Liver (tissue), 8 donors: ENCODE measurements at regions not wholly inside any gene's neighbourhood (a gene's known extent, or its start where the extent isn't known, plus 50 kb on each side); places are given as distances from the start of the nearest gene placed in this dataset.

Experiments
- DNase-seq: peaks from one replicate; pipeline ENCODE4 v3.0.0-alpha.2; 2017; ENCODE audit warnings: low spot score
- H3K27ac ChIP-seq, 2 donors: one replicate each; pipeline ENCODE4 v1.7.0; 2013; ENCODE audit warnings: inconsistent platforms in 2 of 2, low read length in 2 of 2, control low read depth in 1 of 2, low read depth in 1 of 2, mild to moderate bottlenecking in 1 of 2
- H3K27me3 ChIP-seq, 4 donors: one replicate each; pipeline versions ENCODE4 v1.6.1 to v1.7.0; 2013; ENCODE audit warnings: low read length in 3 of 4, inconsistent platforms in 1 of 4, mild to moderate bottlenecking in 1 of 4, moderate library complexity in 1 of 4; ENCODE audit not compliant: control insufficient read depth in 4 of 4, insufficient read depth in 4 of 4
- H3K36me3 ChIP-seq, 4 donors: one replicate each; pipeline versions ENCODE4 v1.6.1 to v1.7.0; 2013; ENCODE audit warnings: low read length in 3 of 4, mild to moderate bottlenecking in 3 of 4, low read depth in 1 of 4, moderate library complexity in 1 of 4; ENCODE audit not compliant: control insufficient read depth in 4 of 4, insufficient read depth in 3 of 4
- H3K4me1 ChIP-seq, 4 donors: one replicate each; pipeline versions ENCODE4 v1.6.1 to v1.7.0; 2013; ENCODE audit warnings: low read length in 3 of 4, mild to moderate bottlenecking in 3 of 4, moderate library complexity in 1 of 4; ENCODE audit not compliant: control insufficient read depth in 4 of 4, insufficient read depth in 4 of 4
- H3K4me3 ChIP-seq, 3 donors: one replicate each; pipeline versions ENCODE4 v1.6.1 to v1.7.0; 2013; ENCODE audit warnings: low read length in 3 of 3, control low read depth in 1 of 3, low read depth in 1 of 3, mild to moderate bottlenecking in 1 of 3
- H3K9ac ChIP-seq, 2 donors: one replicate each; pipeline ENCODE4 v1.7.0; 2013; ENCODE audit warnings: low read length in 2 of 2, mild to moderate bottlenecking in 2 of 2, moderate library complexity in 2 of 2, control low read depth in 1 of 2, low read depth in 1 of 2
- H3K9me3 ChIP-seq, 4 donors: one replicate each; pipeline versions ENCODE4 v1.6.1 to v1.7.0; 2013; ENCODE audit warnings: low read length in 3 of 4; ENCODE audit not compliant: control insufficient read depth in 4 of 4
- CTCF ChIP-seq: fragments of 150-350 bp; IDR thresholded peaks from 2 replicates; pipeline ENCODE4 v1.5.1; 2017; ENCODE audit warnings: improper control_type of control experiment, low read depth, low read length; ENCODE audit not compliant: missing input control
- EGR1 ChIP-seq, 2 donors: IDR thresholded peaks; 2 replicates each; pipeline ENCODE4 v1.6.1; 2016 to 2018; ENCODE audit warnings: antibody characterized with exemption in 2 of 2, low read depth in 2 of 2
- FOXA1 ChIP-seq: IDR thresholded peaks from 2 replicates; pipeline ENCODE4 v1.6.1; 2016; ENCODE audit warnings: antibody characterized with exemption
- FOXA2 ChIP-seq: IDR thresholded peaks from 2 replicates; pipeline ENCODE4 v1.6.1; 2016; ENCODE audit warnings: antibody characterized with exemption
- GABPA ChIP-seq, 2 donors: IDR thresholded peaks in 1 of 2; conservative IDR thresholded peaks in 1 of 2; 2 replicates each; pipeline ENCODE4 v1.6.1; 2016; ENCODE audit warnings: antibody characterized with exemption in 2 of 2, mild to moderate bottlenecking in 1 of 2, moderate library complexity in 1 of 2
- HNF4A ChIP-seq, 2 donors: conservative IDR thresholded peaks; 2 replicates each; pipeline ENCODE4 v1.6.1; 2016; ENCODE audit warnings: antibody characterized with exemption in 2 of 2, mild to moderate bottlenecking in 2 of 2
- HNF4G ChIP-seq: IDR thresholded peaks from 2 replicates; pipeline ENCODE4 v1.6.1; 2016; ENCODE audit warnings: antibody characterized with exemption
- JUND ChIP-seq, 2 donors: IDR thresholded peaks; 2 replicates each; pipeline ENCODE4 v1.6.1; 2016; ENCODE audit warnings: antibody characterized with exemption in 2 of 2
- NR2F2 ChIP-seq: IDR thresholded peaks from 2 replicates; pipeline ENCODE4 v1.6.1; 2016; ENCODE audit warnings: antibody characterized with exemption
- RAD21 ChIP-seq, 2 donors: IDR thresholded peaks; 2 replicates each; pipeline ENCODE4 v1.6.1; 2016; ENCODE audit warnings: antibody characterized with exemption in 2 of 2, mild to moderate bottlenecking in 2 of 2
- RXRA ChIP-seq, 2 donors: IDR thresholded peaks; 2 replicates each; pipeline ENCODE4 v1.6.1; 2017 to 2018; ENCODE audit warnings: antibody characterized with exemption in 2 of 2, mild to moderate bottlenecking in 1 of 2
- SP1 ChIP-seq: IDR thresholded peaks from 2 replicates; pipeline ENCODE4 v1.6.1; 2018; ENCODE audit warnings: antibody characterized with exemption, mild to moderate bottlenecking
- TAF1 ChIP-seq: conservative IDR thresholded peaks from 2 replicates; pipeline ENCODE4 v1.6.1; 2016; ENCODE audit warnings: antibody characterized with exemption, mild to moderate bottlenecking
- YY1 ChIP-seq: IDR thresholded peaks from 2 replicates; pipeline ENCODE4 v1.6.1; 2016; ENCODE audit warnings: antibody characterized with exemption, mild to moderate bottlenecking
- WGBS: extraction: QIAGEN DNeasy Blood & Tissue Kit; methylation state at CpG from one replicate; pipeline ENCODE4 v1.1.7; 2013; 5-methylcytosine and 5-hydroxymethylcytosine counted together
- TF ChIP-seq, protein P1 (sequence below): IDR thresholded peaks from 2 replicates; pipeline ENCODE4 v1.6.1; 2016; ENCODE audit warnings: antibody characterized with exemption, mild to moderate bottlenecking
- TF ChIP-seq, protein P2 (sequence below): IDR thresholded peaks from 2 replicates; pipeline ENCODE4 v1.6.1; 2016; ENCODE audit warnings: antibody characterized with exemption
- TF ChIP-seq, protein P3 (sequence below): IDR thresholded peaks from 2 replicates; pipeline ENCODE4 v1.6.1; 2016; ENCODE audit warnings: antibody characterized with exemption
- TF ChIP-seq, protein P4 (sequence below): IDR thresholded peaks from 2 replicates; pipeline ENCODE4 v1.6.1; 2016; ENCODE audit warnings: antibody characterized with exemption
- donor health status: healthy.
- donor health status: healthy.
- donor health status: healthy.
- donor health status: healthy.
- donor health status: healthy.

- no peak overlapping the region for H3K4me3 ChIP-seq
- no peaks in the 10 kb centered on the region for H3K9me3 ChIP-seq
- no peak for TF ChIP-seq RXRA (IDR thresholded peaks at IDR 0.05)
- TF ChIP-seq FOXA2 = no peak
- no peak for TF ChIP-seq NR2F2
- no peak for TF ChIP-seq HNF4G
- no peak for TF ChIP-seq FOXA1
- TF ChIP-seq, protein P1, sequence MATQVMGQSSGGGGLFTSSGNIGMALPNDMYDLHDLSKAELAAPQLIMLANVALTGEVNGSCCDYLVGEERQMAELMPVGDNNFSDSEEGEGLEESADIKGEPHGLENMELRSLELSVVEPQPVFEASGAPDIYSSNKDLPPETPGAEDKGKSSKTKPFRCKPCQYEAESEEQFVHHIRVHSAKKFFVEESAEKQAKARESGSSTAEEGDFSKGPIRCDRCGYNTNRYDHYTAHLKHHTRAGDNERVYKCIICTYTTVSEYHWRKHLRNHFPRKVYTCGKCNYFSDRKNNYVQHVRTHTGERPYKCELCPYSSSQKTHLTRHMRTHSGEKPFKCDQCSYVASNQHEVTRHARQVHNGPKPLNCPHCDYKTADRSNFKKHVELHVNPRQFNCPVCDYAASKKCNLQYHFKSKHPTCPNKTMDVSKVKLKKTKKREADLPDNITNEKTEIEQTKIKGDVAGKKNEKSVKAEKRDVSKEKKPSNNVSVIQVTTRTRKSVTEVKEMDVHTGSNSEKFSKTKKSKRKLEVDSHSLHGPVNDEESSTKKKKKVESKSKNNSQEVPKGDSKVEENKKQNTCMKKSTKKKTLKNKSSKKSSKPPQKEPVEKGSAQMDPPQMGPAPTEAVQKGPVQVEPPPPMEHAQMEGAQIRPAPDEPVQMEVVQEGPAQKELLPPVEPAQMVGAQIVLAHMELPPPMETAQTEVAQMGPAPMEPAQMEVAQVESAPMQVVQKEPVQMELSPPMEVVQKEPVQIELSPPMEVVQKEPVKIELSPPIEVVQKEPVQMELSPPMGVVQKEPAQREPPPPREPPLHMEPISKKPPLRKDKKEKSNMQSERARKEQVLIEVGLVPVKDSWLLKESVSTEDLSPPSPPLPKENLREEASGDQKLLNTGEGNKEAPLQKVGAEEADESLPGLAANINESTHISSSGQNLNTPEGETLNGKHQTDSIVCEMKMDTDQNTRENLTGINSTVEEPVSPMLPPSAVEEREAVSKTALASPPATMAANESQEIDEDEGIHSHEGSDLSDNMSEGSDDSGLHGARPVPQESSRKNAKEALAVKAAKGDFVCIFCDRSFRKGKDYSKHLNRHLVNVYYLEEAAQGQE = no peak
- no peak for TF ChIP-seq RAD21 (IDR thresholded peaks at IDR 0.05)
- TF ChIP-seq HNF4A (conservative IDR thresholded peaks at IDR 0.05) = no peak
- no peak for TF ChIP-seq JUND (IDR thresholded peaks at IDR 0.05)
- no peak for TF ChIP-seq CTCF
- TF ChIP-seq SP1 = no peak
- no peak for TF ChIP-seq TAF1
- TF ChIP-seq, protein P2, sequence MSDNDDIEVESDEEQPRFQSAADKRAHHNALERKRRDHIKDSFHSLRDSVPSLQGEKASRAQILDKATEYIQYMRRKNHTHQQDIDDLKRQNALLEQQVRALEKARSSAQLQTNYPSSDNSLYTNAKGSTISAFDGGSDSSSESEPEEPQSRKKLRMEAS = no peak
- TF ChIP-seq, protein P3, sequence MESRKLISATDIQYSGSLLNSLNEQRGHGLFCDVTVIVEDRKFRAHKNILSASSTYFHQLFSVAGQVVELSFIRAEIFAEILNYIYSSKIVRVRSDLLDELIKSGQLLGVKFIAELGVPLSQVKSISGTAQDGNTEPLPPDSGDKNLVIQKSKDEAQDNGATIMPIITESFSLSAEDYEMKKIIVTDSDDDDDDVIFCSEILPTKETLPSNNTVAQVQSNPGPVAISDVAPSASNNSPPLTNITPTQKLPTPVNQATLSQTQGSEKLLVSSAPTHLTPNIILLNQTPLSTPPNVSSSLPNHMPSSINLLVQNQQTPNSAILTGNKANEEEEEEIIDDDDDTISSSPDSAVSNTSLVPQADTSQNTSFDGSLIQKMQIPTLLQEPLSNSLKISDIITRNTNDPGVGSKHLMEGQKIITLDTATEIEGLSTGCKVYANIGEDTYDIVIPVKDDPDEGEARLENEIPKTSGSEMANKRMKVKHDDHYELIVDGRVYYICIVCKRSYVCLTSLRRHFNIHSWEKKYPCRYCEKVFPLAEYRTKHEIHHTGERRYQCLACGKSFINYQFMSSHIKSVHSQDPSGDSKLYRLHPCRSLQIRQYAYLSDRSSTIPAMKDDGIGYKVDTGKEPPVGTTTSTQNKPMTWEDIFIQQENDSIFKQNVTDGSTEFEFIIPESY = no peak
- TF ChIP-seq GABPA (IDR thresholded peaks at IDR 0.05 in 1 of 2, conservative IDR thresholded peaks at IDR 0.05 in 1 of 2) = no peak
- no peak for TF ChIP-seq EGR1 (IDR thresholded peaks at IDR 0.05; ENCODE audit: low read depth in 2 of 2)
- no peak for TF ChIP-seq YY1
- TF ChIP-seq, protein P4, sequence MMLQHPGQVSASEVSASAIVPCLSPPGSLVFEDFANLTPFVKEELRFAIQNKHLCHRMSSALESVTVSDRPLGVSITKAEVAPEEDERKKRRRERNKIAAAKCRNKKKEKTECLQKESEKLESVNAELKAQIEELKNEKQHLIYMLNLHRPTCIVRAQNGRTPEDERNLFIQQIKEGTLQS = no peak
- no peak for DNase-seq
- WGBS = 70% methylated on average over 3 of the region's 3 CpGs
- no peak overlapping the region for H3K9ac ChIP-seq
- H3K4me1 ChIP-seq = no peaks in the 10 kb centered on the region
- peaks cover 0 to 6% (median 2%) of the 10 kb centered on the region in 4 donors for H3K27me3 ChIP-seq
- no peaks in the 10 kb centered on the region for H3K36me3 ChIP-seq
- H3K27ac ChIP-seq = no peak overlapping the region
Observed at GRCh38 chr16:26497896-26498295, 568.8 kb upstream of the C16orf82 start.
